ENCODE measurements at regions not wholly inside any gene's neighbourhood (a gene's known extent, or its start where the extent isn't known, plus 50 kb on each side); places are given as distances from the start of the nearest gene placed in this dataset.

- H3K23ac ChIP-seq (ENCODE audit: low read length) = no peak overlapping the region
- H2BK120ac ChIP-seq (ENCODE audit: low read depth, low read length) = no peak overlapping the region
- no peak overlapping the region for H4K5ac ChIP-seq (ENCODE audit: low read length)
- H3K4me1 ChIP-seq (ENCODE audit: control insufficient read depth, low read depth, low read length) = no peaks in the 10 kb centered on the region
- no peaks in the 10 kb centered on the region for H3K36me3 ChIP-seq (ENCODE audit: control insufficient read depth, insufficient read depth, low read length)
- H2AK5ac ChIP-seq (ENCODE audit: low read length) = no peak overlapping the region
- H3K4me3 ChIP-seq (ENCODE audit: low read length) = no peak overlapping the region
- no peaks in the 10 kb centered on the region for H3K79me1 ChIP-seq (ENCODE audit: low read length)
- H3K27me3 ChIP-seq (ENCODE audit: insufficient read depth, low read length, poor library complexity) = no peaks in the 10 kb centered on the region
- H3K79me2 ChIP-seq (ENCODE audit: control insufficient read depth, insufficient read depth, low read length) = no peaks in the 10 kb centered on the region
- peak; percentile 92 for DNase-seq
- no peak overlapping the region for H3K56ac ChIP-seq (ENCODE audit: low read length)
- WGBS (ENCODE audit: extremely low coverage, insufficient coverage, low lambda C conversion rate) = no CpG with 5 or more reads among the region's 3 CpGs
- no peak overlapping the region for H4K8ac ChIP-seq (ENCODE audit: low read depth, low read length)
- H2BK15ac ChIP-seq (replicated peaks; ENCODE audit: low read depth) = no peak overlapping the region
- no peak overlapping the region for H2BK5ac ChIP-seq (ENCODE audit: low read length)
- no peak overlapping the region for H3K4me2 ChIP-seq (ENCODE audit: low read length)
- H3K18ac ChIP-seq (ENCODE audit: low read length) = peak overlapping the region; percentile 68
- H3K9ac ChIP-seq (ENCODE audit: low read length) = no peak overlapping the region
- H3K4ac ChIP-seq (ENCODE audit: low read depth, low read length) = no peak overlapping the region
- no peak overlapping the region for H3K27ac ChIP-seq (ENCODE audit: low read depth, low read length)
Measured at GRCh38 chr1:187390215-187390818, 561.6 kb downstream of the PLA2G4A start.

- H4K5ac ChIP-seq (ENCODE audit: low read length) = no peak overlapping the region
- no peaks in the 10 kb centered on the region for H3K79me1 ChIP-seq (ENCODE audit: low read length)
- H3K4me3 ChIP-seq (ENCODE audit: low read length) = no peak overlapping the region
- H3K27me3 ChIP-seq (ENCODE audit: insufficient read depth, low read length, poor library complexity) = no peaks in the 10 kb centered on the region
- no peak overlapping the region for H2BK5ac ChIP-seq (ENCODE audit: low read length)
- H3K79me2 ChIP-seq (ENCODE audit: control insufficient read depth, insufficient read depth, low read length) = no peaks in the 10 kb centered on the region
- H3K18ac ChIP-seq (ENCODE audit: low read length) = no peak overlapping the region
- H2AK5ac ChIP-seq (ENCODE audit: low read length) = no peak overlapping the region
- no peak overlapping the region for H3K27ac ChIP-seq (ENCODE audit: low read depth, low read length)
- H4K8ac ChIP-seq (ENCODE audit: low read depth, low read length) = no peak overlapping the region
- no peaks in the 10 kb centered on the region for H3K4me1 ChIP-seq (ENCODE audit: control insufficient read depth, low read depth, low read length)
- H2BK15ac ChIP-seq (replicated peaks; ENCODE audit: low read depth) = no peak overlapping the region
- no peak overlapping the region for H3K23ac ChIP-seq (ENCODE audit: low read length)
- H3K4ac ChIP-seq (ENCODE audit: low read depth, low read length) = no peak overlapping the region
- H2BK120ac ChIP-seq (ENCODE audit: low read depth, low read length) = no peak overlapping the region
- H3K9ac ChIP-seq (ENCODE audit: low read length) = no peak overlapping the region
- H3K4me2 ChIP-seq (ENCODE audit: low read length) = no peak overlapping the region
- no peaks in the 10 kb centered on the region for H3K36me3 ChIP-seq (ENCODE audit: control insufficient read depth, insufficient read depth, low read length)
- H3K56ac ChIP-seq (ENCODE audit: low read length) = no peak overlapping the region
- peak; percentile 64 for DNase-seq
Measured at GRCh38 chr1:187396226-187396625, 567.5 kb downstream of the PLA2G4A start.

- Histone ChIP-seq H3K9ac (ENCODE audit: low read length) (no peak overlapping the region), H3K79me2 (ENCODE audit: control insufficient read depth, insufficient read depth, low read length) (no peaks in the 10 kb centered on the region), H4K5ac (ENCODE audit: low read length) (no peak overlapping the region), H4K8ac (ENCODE audit: low read depth, low read length) (no peak overlapping the region), H2BK15ac (replicated peaks; ENCODE audit: low read depth) (no peak overlapping the region), H2AK5ac (ENCODE audit: low read length) (no peak overlapping the region), H3K4ac (ENCODE audit: low read depth, low read length) (no peak overlapping the region), H2BK5ac (ENCODE audit: low read length) (no peak overlapping the region), H3K36me3 (ENCODE audit: control insufficient read depth, insufficient read depth, low read length) (no peaks in the 10 kb centered on the region), H3K56ac (ENCODE audit: low read length) (peak overlapping the region; percentile 71), H3K4me2 (ENCODE audit: low read length) (no peak overlapping the region), H2BK120ac (ENCODE audit: low read depth, low read length) (no peak overlapping the region), H3K18ac (ENCODE audit: low read length) (peak overlapping the region; percentile 3), H3K4me3 (ENCODE audit: low read length) (no peak overlapping the region), H3K27ac (ENCODE audit: low read depth, low read length) (no peak overlapping the region), H3K4me1 (ENCODE audit: control insufficient read depth, low read depth, low read length) (no peaks in the 10 kb centered on the region), H3K79me1 (ENCODE audit: low read length) (no peaks in the 10 kb centered on the region), H3K27me3 (ENCODE audit: insufficient read depth, low read length, poor library complexity) (no peaks in the 10 kb centered on the region), H3K23ac (ENCODE audit: low read length) (no peak overlapping the region)
- WGBS (ENCODE audit: extremely low coverage, insufficient coverage, low lambda C conversion rate) = no CpG with 5 or more reads among the region's 12 CpGs
- DNase-seq = no peak
Measured at GRCh38 chr1:187396929-187397796, 568.4 kb downstream of the PLA2G4A start.

- Histone ChIP-seq H3K9ac (ENCODE audit: low read length) (peak overlapping the region; percentile 17), H2BK5ac (ENCODE audit: low read length) (peak overlapping the region; percentile 95), H3K23ac (ENCODE audit: low read length) (no peak overlapping the region), H3K18ac (ENCODE audit: low read length) (peak overlapping the region; percentile 85), H3K4me3 (ENCODE audit: low read length) (no peak overlapping the region), H2AK5ac (ENCODE audit: low read length) (no peak overlapping the region), H4K5ac (ENCODE audit: low read length) (no peak overlapping the region), H4K8ac (ENCODE audit: low read depth, low read length) (no peak overlapping the region), H3K27ac (ENCODE audit: low read depth, low read length) (peak overlapping the region; percentile 98), H3K27me3 (ENCODE audit: insufficient read depth, low read length, poor library complexity) (no peaks in the 10 kb centered on the region), H2BK120ac (ENCODE audit: low read depth, low read length) (peak overlapping the region; percentile 89), H3K79me2 (ENCODE audit: control insufficient read depth, insufficient read depth, low read length) (no peaks in the 10 kb centered on the region), H3K4me2 (ENCODE audit: low read length) (no peak overlapping the region), H3K4ac (ENCODE audit: low read depth, low read length) (peak overlapping the region; percentile 97), H3K56ac (ENCODE audit: low read length) (peak overlapping the region; percentile 62), H2BK15ac (replicated peaks; ENCODE audit: low read depth) (peak overlapping the region; percentile 88), H3K4me1 (ENCODE audit: control insufficient read depth, low read depth, low read length) (peaks cover 9% of the 10 kb centered on the region), H3K36me3 (ENCODE audit: control insufficient read depth, insufficient read depth, low read length) (no peaks in the 10 kb centered on the region), H3K79me1 (ENCODE audit: low read length) (no peaks in the 10 kb centered on the region)
- no CpG with 5 or more reads among the region's 4 CpGs for WGBS (ENCODE audit: extremely low coverage, insufficient coverage, low lambda C conversion rate)
- DNase-seq = peak; percentile 94
Measured at GRCh38 chr1:187408212-187409004, 579.7 kb downstream of the PLA2G4A start.

GRCh38 chr1:187409341-187409740 lies 580.6 kb downstream of the PLA2G4A start:
- Histone ChIP-seq H3K4me3 (ENCODE audit: low read length) (no peak overlapping the region), H3K36me3 (ENCODE audit: control insufficient read depth, insufficient read depth, low read length) (no peaks in the 10 kb centered on the region), H4K5ac (ENCODE audit: low read length) (no peak overlapping the region), H2BK120ac (ENCODE audit: low read depth, low read length) (peak overlapping the region; percentile 89), H3K79me1 (ENCODE audit: low read length) (no peaks in the 10 kb centered on the region), H3K18ac (ENCODE audit: low read length) (peak overlapping the region; percentile 85), H2AK5ac (ENCODE audit: low read length) (no peak overlapping the region), H3K79me2 (ENCODE audit: control insufficient read depth, insufficient read depth, low read length) (no peaks in the 10 kb centered on the region), H3K56ac (ENCODE audit: low read length) (no peak overlapping the region), H3K4me2 (ENCODE audit: low read length) (no peak overlapping the region), H3K23ac (ENCODE audit: low read length) (no peak overlapping the region), H2BK15ac (replicated peaks; ENCODE audit: low read depth) (no peak overlapping the region), H4K8ac (ENCODE audit: low read depth, low read length) (no peak overlapping the region), H3K4ac (ENCODE audit: low read depth, low read length) (no peak overlapping the region), H3K4me1 (ENCODE audit: control insufficient read depth, low read depth, low read length) (peaks cover 9% of the 10 kb centered on the region), H2BK5ac (ENCODE audit: low read length) (no peak overlapping the region), H3K27me3 (ENCODE audit: insufficient read depth, low read length, poor library complexity) (no peaks in the 10 kb centered on the region), H3K27ac (ENCODE audit: low read depth, low read length) (peak overlapping the region; percentile 21), H3K9ac (ENCODE audit: low read length) (no peak overlapping the region)
- DNase-seq = peak; percentile 77
- no CpG with 5 or more reads among the region's 2 CpGs for WGBS (ENCODE audit: extremely low coverage, insufficient coverage, low lambda C conversion rate)
